AG09309 (cell line): ENCODE measurements at regions not wholly inside any gene's neighbourhood (a gene's known extent, or its start where the extent isn't known, plus 50 kb on each side); places are given as distances from the start of the nearest gene placed in this dataset.
"Not testable (repeated sequence)": the region's sequence is repeated elsewhere in the genome, so short reads cannot be mapped to it uniquely, and the experiment has no call there.

Source experiments
- DNase-seq: peaks from one replicate; pipeline ENCODE4 v3.0.0-alpha.2; 2010; ENCODE audit warnings: low read depth
- H3K4me3 ChIP-seq: 2 replicates; pipeline ENCODE4 v1.5.1; 2011; ENCODE audit warnings: mild to moderate bottlenecking, low read depth, low read length, moderate library complexity; ENCODE audit not compliant: control insufficient read depth
- CTCF ChIP-seq: IDR thresholded peaks from 2 replicates; pipeline ENCODE4 v1.5.1; 2011; ENCODE audit warnings: mild to moderate bottlenecking, low read depth, low read length, inconsistent platforms; ENCODE audit not compliant: insufficient read depth, control insufficient read depth; ENCODE audit errors: missing control alignments

GRCh38 chr22:41023299-41023623 is 69.1 kb upstream of the EP300 start:
- no peak for TF ChIP-seq CTCF
- DNase-seq = no peak
- H3K4me3 ChIP-seq = no peak overlapping the region

GRCh38 chr22:41028841-41029240 is 63.6 kb upstream of the EP300 start:
- no peak for TF ChIP-seq CTCF
- H3K4me3 ChIP-seq = no peak overlapping the region
- DNase-seq = peak; percentile 87

- H3K4me3 ChIP-seq = no peak overlapping the region
- DNase-seq = peak; percentile 61
- no peak for TF ChIP-seq CTCF
Observed at GRCh38 chr22:41030891-41031290, 61.5 kb upstream of the EP300 start.

GRCh38 chr22:41034706-41035105 is 57.7 kb upstream of the EP300 start:
- DNase-seq = no peak
- no peak for TF ChIP-seq CTCF
- no peak overlapping the region for H3K4me3 ChIP-seq

- no peak overlapping the region for H3K4me3 ChIP-seq
- no peak for TF ChIP-seq CTCF
- no peak for DNase-seq
Observed at GRCh38 chr22:41036924-41037323, 55.5 kb upstream of the EP300 start.

GRCh38 chr22:41038732-41039131 is 53.7 kb upstream of the EP300 start:
- TF ChIP-seq CTCF = no peak

GRCh38 chr22:41039641-41040040 is 52.8 kb upstream of the EP300 start:
- not testable (repeated sequence) for H3K4me3 ChIP-seq, DNase-seq

More at GRCh38 chr22:41038732-41039131, 53.7 kb upstream of the EP300 start:
- no peak overlapping the region for H3K4me3 ChIP-seq
- DNase-seq = no peak

- TF ChIP-seq CTCF = no peak
- no peak for DNase-seq
- no peak overlapping the region for H3K4me3 ChIP-seq
Observed at GRCh38 chr22:41040483-41040882, 51.9 kb upstream of the EP300 start.
